CD4-positive, CD25-positive, alpha-beta regulatory T cell (primary cell): ENCODE measurements at regions not wholly inside any gene's neighbourhood (a gene's known extent, or its start where the extent isn't known, plus 50 kb on each side); places are given as distances from the start of the nearest gene placed in this dataset.

Source experiments
- ATAC-seq, 2 donors: fragments of 150-1000 bp; cut with Tn5 transposase; one replicate each; pipeline ENCODE4 v1.10.0; 2021; ENCODE audit warnings: low read depth in 2 of 2, moderate number of reproducible peaks in 2 of 2, moderate library complexity in 1 of 2
- DNase-seq, 3 donors: peaks; one replicate each; pipeline versions ENCODE4 v3.0.0 to v3.0.0-alpha.2; 2012 to 2022; ENCODE audit warnings: mixed read lengths in 1 of 3
- H3K27ac ChIP-seq: one replicate; pipeline ENCODE4 v1.7.0; 2013; ENCODE audit warnings: mild to moderate bottlenecking, low read length; ENCODE audit not compliant: insufficient read depth, poor library complexity, severe bottlenecking
- H3K27me3 ChIP-seq: one replicate; pipeline ENCODE4 v1.7.0; 2013; ENCODE audit warnings: low read length; ENCODE audit not compliant: control insufficient read depth, insufficient read depth
- H3K36me3 ChIP-seq: one replicate; pipeline ENCODE4 v1.7.0; 2013; ENCODE audit warnings: mild to moderate bottlenecking, low read length, moderate library complexity; ENCODE audit not compliant: control insufficient read depth, insufficient read depth
- H3K4me1 ChIP-seq: 2 replicates; pipeline ENCODE4 v1.7.0; 2013; ENCODE audit warnings: mild to moderate bottlenecking, low read length; ENCODE audit not compliant: insufficient read depth, control insufficient read depth, poor library complexity, severe bottlenecking
- H3K4me3 ChIP-seq: one replicate; pipeline ENCODE4 v1.7.0; 2013; ENCODE audit warnings: low read depth, mild to moderate bottlenecking, low read length, moderate library complexity
- H3K9me3 ChIP-seq, 2 experiments: 1 replicate in 1 of 2; 2 replicates in 1 of 2; pipeline ENCODE4 v1.7.0; 2013; ENCODE audit warnings: low read length in 2 of 2, mild to moderate bottlenecking in 1 of 2, moderate library complexity in 1 of 2; ENCODE audit not compliant: control insufficient read depth in 2 of 2
- H3K27ac Mint-ChIP-seq, 3 donors: one replicate each; pipeline ENCODE4 v1.8.0; 2020 to 2022; ENCODE audit warnings: mild to moderate bottlenecking in 3 of 3, mixed read lengths in 3 of 3, moderate library complexity in 2 of 3
- H3K27me3 Mint-ChIP-seq: one replicate; pipeline ENCODE4 v1.8.0; 2022; ENCODE audit warnings: mild to moderate bottlenecking, mixed read lengths
- H3K36me3 Mint-ChIP-seq: one replicate; pipeline ENCODE4 v1.8.0; 2020; ENCODE audit warnings: mixed read lengths
- H3K4me1 Mint-ChIP-seq, 4 donors: one replicate each; pipeline ENCODE4 v1.8.0; 2020 to 2022; ENCODE audit warnings: mixed read lengths in 4 of 4, mild to moderate bottlenecking in 1 of 4
- H3K4me3 Mint-ChIP-seq, 4 donors: one replicate each; pipeline ENCODE4 v1.8.0; 2020 to 2022; ENCODE audit warnings: mild to moderate bottlenecking in 4 of 4, mixed read lengths in 4 of 4, moderate library complexity in 3 of 4
- H3K9me3 Mint-ChIP-seq, 7 donors: one replicate each; pipeline ENCODE4 v1.8.0; 2020 to 2022; ENCODE audit warnings: mixed read lengths in 7 of 7, mild to moderate bottlenecking in 3 of 7, moderate library complexity in 2 of 7

GRCh38 chr9:82736126-82736525, 326.8 kb downstream of the RASEF start:
- ATAC-seq = no peak
- H3K27ac Mint-ChIP-seq = no peak overlapping the region
- H3K36me3 Mint-ChIP-seq = no peaks in the 10 kb centered on the region
- H3K9me3 Mint-ChIP-seq = peaks cover 0 to 6% (median 4%) of the 10 kb centered on the region in 7 donors
- H3K4me3 ChIP-seq = no peak overlapping the region
- no peak for DNase-seq
- no peaks in the 10 kb centered on the region for H3K27me3 ChIP-seq
- H3K27me3 Mint-ChIP-seq = no peaks in the 10 kb centered on the region
- no peaks in the 10 kb centered on the region for H3K9me3 ChIP-seq
- H3K4me1 ChIP-seq = no peaks in the 10 kb centered on the region
- no peaks in the 10 kb centered on the region for H3K4me1 Mint-ChIP-seq
- H3K4me3 Mint-ChIP-seq = no peak overlapping the region
- no peaks in the 10 kb centered on the region for H3K36me3 ChIP-seq
- H3K27ac ChIP-seq = no peak overlapping the region

GRCh38 chr9:82736701-82737100, 326.2 kb downstream of the RASEF start:
- no peaks in the 10 kb centered on the region for H3K9me3 ChIP-seq
- no peaks in the 10 kb centered on the region for H3K27me3 ChIP-seq
- Mint-ChIP-seq H3K27ac (no peak overlapping the region), H3K4me1 (no peaks in the 10 kb centered on the region), H3K36me3 (no peaks in the 10 kb centered on the region), H3K9me3 (peaks cover 0 to 6% (median 4%) of the 10 kb centered on the region in 7 donors), H3K4me3 (no peak overlapping the region), H3K27me3 (no peaks in the 10 kb centered on the region)
- no peak overlapping the region for H3K4me3 ChIP-seq
- no peak for ATAC-seq
- no peak overlapping the region for H3K27ac ChIP-seq
- no peaks in the 10 kb centered on the region for H3K4me1 ChIP-seq
- DNase-seq = no peak
- no peaks in the 10 kb centered on the region for H3K36me3 ChIP-seq

GRCh38 chr9:82745919-82746318, 317.0 kb downstream of the RASEF start:
- Mint-ChIP-seq H3K9me3 (peaks cover 0 to 19% (median 5%) of the 10 kb centered on the region in 7 donors), H3K27ac (no peak overlapping the region), H3K27me3 (no peaks in the 10 kb centered on the region), H3K36me3 (no peaks in the 10 kb centered on the region), H3K4me1 (no peaks in the 10 kb centered on the region), H3K4me3 (no peak overlapping the region)
- no peak for DNase-seq
- Histone ChIP-seq H3K4me1 (no peaks in the 10 kb centered on the region), H3K27me3 (no peaks in the 10 kb centered on the region), H3K27ac (no peak overlapping the region), H3K4me3 (no peak overlapping the region), H3K36me3 (no peaks in the 10 kb centered on the region), H3K9me3 (no peaks in the 10 kb centered on the region)
- ATAC-seq = no peak

GRCh38 chr9:82750411-82750913, 312.5 kb downstream of the RASEF start:
- no peaks in the 10 kb centered on the region for H3K9me3 ChIP-seq
- ATAC-seq (no peak), DNase-seq (no peak)
- no peak overlapping the region for H3K4me3 ChIP-seq
- Mint-ChIP-seq H3K4me1 (no peaks in the 10 kb centered on the region), H3K4me3 (no peak overlapping the region), H3K27me3 (no peaks in the 10 kb centered on the region), H3K36me3 (no peaks in the 10 kb centered on the region), H3K9me3 (peaks cover 0 to 10% (median 3%) of the 10 kb centered on the region in 7 donors), H3K27ac (no peak overlapping the region)
- no peaks in the 10 kb centered on the region for H3K27me3 ChIP-seq
- H3K4me1 ChIP-seq = no peaks in the 10 kb centered on the region
- no peaks in the 10 kb centered on the region for H3K36me3 ChIP-seq
- no peak overlapping the region for H3K27ac ChIP-seq

- Mint-ChIP-seq H3K36me3 (no peaks in the 10 kb centered on the region), H3K9me3 (peaks cover 0 to 5% (median 1%) of the 10 kb centered on the region in 7 donors), H3K4me1 (no peaks in the 10 kb centered on the region), H3K27ac (peak overlapping the region in 1 of 3 donors; percentile 43), H3K27me3 (no peaks in the 10 kb centered on the region), H3K4me3 (no peak overlapping the region)
- Histone ChIP-seq H3K4me1 (no peaks in the 10 kb centered on the region), H3K4me3 (no peak overlapping the region), H3K36me3 (no peaks in the 10 kb centered on the region), H3K27ac (no peak overlapping the region), H3K9me3 (no peaks in the 10 kb centered on the region), H3K27me3 (no peaks in the 10 kb centered on the region)
- DNase-seq = no peak
- no peak for ATAC-seq
These were observed 305.0 kb downstream of the RASEF start for GRCh38 chr9:82757924-82758323.

GRCh38 chr9:82761027-82761426, 301.9 kb downstream of the RASEF start:
- H3K4me3 Mint-ChIP-seq = no peak overlapping the region
- Histone ChIP-seq H3K4me1 (no peaks in the 10 kb centered on the region), H3K27ac (no peak overlapping the region), H3K27me3 (no peaks in the 10 kb centered on the region), H3K36me3 (no peaks in the 10 kb centered on the region), H3K4me3 (no peak overlapping the region), H3K9me3 (no peaks in the 10 kb centered on the region)
- H3K9me3 Mint-ChIP-seq = peaks cover 0 to 6% (median 3%) of the 10 kb centered on the region in 7 donors
- no peaks in the 10 kb centered on the region for H3K27me3 Mint-ChIP-seq
- H3K36me3 Mint-ChIP-seq = no peaks in the 10 kb centered on the region
- ATAC-seq (no peak), DNase-seq (no peak)
- no peak overlapping the region for H3K27ac Mint-ChIP-seq
- H3K4me1 Mint-ChIP-seq = no peaks in the 10 kb centered on the region

GRCh38 chr9:82761956-82762355, 301.0 kb downstream of the RASEF start:
- no peak overlapping the region for H3K4me3 ChIP-seq
- H3K9me3 Mint-ChIP-seq = peaks cover 0 to 9% (median 5%) of the 10 kb centered on the region in 7 donors
- H3K4me1 Mint-ChIP-seq = no peaks in the 10 kb centered on the region
- H3K36me3 Mint-ChIP-seq = no peaks in the 10 kb centered on the region
- no peak overlapping the region for H3K27ac ChIP-seq
- ATAC-seq (no peak), DNase-seq (no peak)
- no peaks in the 10 kb centered on the region for H3K4me1 ChIP-seq
- no peaks in the 10 kb centered on the region for H3K27me3 ChIP-seq
- H3K27me3 Mint-ChIP-seq = no peaks in the 10 kb centered on the region
- H3K9me3 ChIP-seq = no peaks in the 10 kb centered on the region
- H3K36me3 ChIP-seq = no peaks in the 10 kb centered on the region
- no peak overlapping the region for H3K27ac Mint-ChIP-seq
- H3K4me3 Mint-ChIP-seq = no peak overlapping the region

- no peaks in the 10 kb centered on the region for H3K36me3 ChIP-seq
- H3K9me3 Mint-ChIP-seq = peaks cover 0 to 10% (median 7%) of the 10 kb centered on the region in 7 donors
- no peak overlapping the region for H3K4me3 Mint-ChIP-seq
- no peaks in the 10 kb centered on the region for H3K4me1 ChIP-seq
- DNase-seq = no peak
- ATAC-seq = no peak
- no peaks in the 10 kb centered on the region for H3K9me3 ChIP-seq
- no peaks in the 10 kb centered on the region for H3K27me3 ChIP-seq
- no peaks in the 10 kb centered on the region for H3K4me1 Mint-ChIP-seq
- H3K4me3 ChIP-seq = no peak overlapping the region
- no peaks in the 10 kb centered on the region for H3K27me3 Mint-ChIP-seq
- no peak overlapping the region for H3K27ac Mint-ChIP-seq
- no peaks in the 10 kb centered on the region for H3K36me3 Mint-ChIP-seq
- no peak overlapping the region for H3K27ac ChIP-seq
These were observed 299.3 kb downstream of the RASEF start for GRCh38 chr9:82763656-82764055.
